Astrocyte (in vitro differentiated cells and primary cell): ENCODE measurements at regions not wholly inside any gene's neighbourhood (a gene's known extent, or its start where the extent isn't known, plus 50 kb on each side); places are given as distances from the start of the nearest gene placed in this dataset.

Experiments
- CTCF ChIP-seq: IDR thresholded peaks from 2 replicates; pipeline ENCODE4 v1.5.1; 2011; ENCODE audit warnings: low read depth, mild to moderate bottlenecking, inconsistent platforms, low read length, moderate library complexity; ENCODE audit not compliant: insufficient read depth
- EZH2 ChIP-seq: IDR thresholded peaks from 2 replicates; pipeline ENCODE4 v1.6.1; 2012; ENCODE audit warnings: mild to moderate bottlenecking, low read length, inconsistent platforms; ENCODE audit not compliant: insufficient read depth

- TF ChIP-seq CTCF (no peak), EZH2 (no peak)
These were observed 145.4 kb downstream of the SNX10 start for GRCh38 chr7:26437003-26437532.
